ENCODE measurements at regions not wholly inside any gene's neighbourhood (a gene's known extent, or its start where the extent isn't known, plus 50 kb on each side); places are given as distances from the start of the nearest gene placed in this dataset.
"Not testable (repeated sequence)": the region's sequence is repeated elsewhere in the genome, so short reads cannot be mapped to it uniquely, and the experiment has no call there.

DNA sequence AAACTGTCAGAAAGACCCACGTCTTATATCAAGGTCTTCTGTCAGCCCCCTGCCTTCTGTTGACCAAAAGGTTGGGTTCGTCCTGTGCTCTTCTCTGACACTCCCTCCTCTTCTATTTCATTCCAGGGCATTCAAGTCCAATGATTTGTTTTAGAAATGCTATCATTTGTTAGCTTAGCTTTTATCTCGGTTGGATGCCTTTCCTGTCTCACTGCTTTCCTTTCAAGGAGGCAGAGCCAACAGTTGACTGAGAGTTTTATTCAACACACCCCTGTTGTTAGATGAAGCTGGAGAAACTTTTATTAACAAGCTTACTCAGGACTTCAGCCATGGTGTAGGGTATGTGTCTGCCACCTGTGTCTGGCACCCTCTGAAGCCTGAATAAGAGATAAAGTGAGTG, 112.0 kb upstream of the SLC7A14 start:
- Mint-ChIP-seq H3K27me3 (peaks cover 11% of the 10 kb centered on the region), H3K9me3 (no peaks in the 10 kb centered on the region), H3K4me1 (no peaks in the 10 kb centered on the region), H3K36me3 (no peaks in the 10 kb centered on the region), H3K4me3 (no peak overlapping the region), H3K27ac (no peak overlapping the region)
- ATAC-seq, result no peak

DNA sequence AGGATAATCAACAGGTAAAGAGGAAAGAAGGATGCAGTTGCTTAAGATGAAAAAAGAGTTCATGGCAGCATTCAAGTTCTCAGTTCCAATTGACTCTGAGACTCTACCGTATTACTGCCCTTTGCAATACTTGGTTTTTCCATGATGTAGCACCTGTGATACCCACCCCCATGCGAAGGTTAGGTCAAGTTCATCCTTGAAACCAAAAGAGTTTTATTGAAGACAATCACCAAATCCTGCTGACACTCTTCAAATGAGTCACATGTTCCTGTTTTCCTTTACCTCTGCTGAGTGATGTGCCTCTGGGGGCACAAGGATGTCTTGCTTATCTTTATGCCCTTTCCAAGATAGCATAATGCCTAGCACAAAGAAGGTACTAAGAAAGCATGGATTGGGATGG, 111.3 kb upstream of the SLC7A14 start:
- H3K36me3 Mint-ChIP-seq, result no peaks in the 10 kb centered on the region
- H3K4me1 Mint-ChIP-seq, result no peaks in the 10 kb centered on the region
- H3K9me3 Mint-ChIP-seq, result no peaks in the 10 kb centered on the region
- no peak overlapping the region for H3K4me3 Mint-ChIP-seq
- peak; percentile 47 for ATAC-seq
- peaks cover 3% of the 10 kb centered on the region for H3K27me3 Mint-ChIP-seq
- H3K27ac Mint-ChIP-seq, result no peak overlapping the region

DNA sequence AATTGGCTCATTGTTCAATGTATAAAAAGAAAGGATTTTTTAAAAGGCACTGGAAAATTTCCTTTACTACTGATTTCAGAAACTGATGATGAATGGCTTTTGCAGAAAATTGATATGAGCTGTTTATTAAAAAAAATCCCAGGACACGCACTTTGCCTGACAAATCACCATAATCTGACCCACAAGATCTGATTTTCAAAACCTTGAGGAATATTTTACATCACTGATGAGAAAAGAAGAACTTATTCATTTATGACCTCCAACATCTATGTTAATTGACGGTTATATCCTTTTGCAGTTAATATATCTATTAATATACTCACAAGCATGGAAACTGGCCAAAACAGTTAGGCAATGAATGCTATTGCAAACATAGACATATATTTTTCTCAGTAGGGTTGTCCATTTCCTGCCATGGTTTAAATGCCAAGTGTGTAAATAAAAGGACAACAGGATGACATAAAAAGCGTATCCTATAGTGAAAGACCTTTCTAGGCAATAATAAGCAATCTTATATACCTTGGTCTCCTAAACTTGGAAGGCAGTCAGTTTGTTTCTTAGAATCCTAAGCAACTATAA, 109.7 kb upstream of the SLC7A14 start:
- no peaks in the 10 kb centered on the region for H3K4me1 Mint-ChIP-seq
- no peak for ATAC-seq
- H3K27ac Mint-ChIP-seq, result no peak overlapping the region
- no peaks in the 10 kb centered on the region for H3K9me3 Mint-ChIP-seq
- H3K36me3 Mint-ChIP-seq, result no peaks in the 10 kb centered on the region
- no peaks in the 10 kb centered on the region for H3K27me3 Mint-ChIP-seq
- H3K4me3 Mint-ChIP-seq, result no peak overlapping the region

DNA sequence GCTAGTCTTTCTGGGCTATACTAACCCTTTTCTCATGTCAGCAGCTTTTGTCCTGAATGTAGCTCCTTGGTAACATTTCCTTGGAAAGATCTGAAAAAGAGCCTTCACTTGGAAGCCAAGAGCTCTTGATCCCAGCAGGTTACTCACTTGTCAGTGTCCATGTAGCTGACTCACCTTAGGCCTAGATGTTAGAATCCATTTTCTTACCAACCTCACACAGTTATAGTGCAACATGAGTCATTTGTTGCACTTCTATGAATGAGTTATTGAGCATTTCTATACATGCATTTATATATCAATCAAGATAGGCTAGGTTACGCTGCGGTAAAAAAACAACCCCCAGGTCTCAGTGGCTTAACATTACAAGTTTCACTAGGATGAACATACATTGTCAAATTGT, 106.8 kb upstream of the SLC7A14 start:
- H3K27ac Mint-ChIP-seq, result no peak overlapping the region

DNA sequence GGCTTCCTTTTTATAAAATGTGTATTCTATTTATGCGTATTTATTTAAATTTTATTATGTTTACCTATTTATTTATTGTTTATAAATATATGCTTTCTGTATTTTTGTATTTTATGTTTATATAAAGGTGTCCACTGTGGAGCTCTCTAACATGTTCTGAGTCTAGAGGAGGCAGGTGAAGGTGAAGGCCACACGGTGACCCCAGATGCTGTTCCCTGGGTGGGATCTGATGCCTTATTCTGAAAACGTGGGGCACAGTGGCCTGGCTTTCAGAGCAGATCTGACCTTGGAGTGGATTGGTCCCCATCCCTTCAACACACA, 104.7 kb upstream of the SLC7A14 start:
- Mint-ChIP-seq H3K27me3 (no peaks in the 10 kb centered on the region), H3K9me3 (no peaks in the 10 kb centered on the region), H3K4me3 (no peak overlapping the region), H3K36me3 (no peaks in the 10 kb centered on the region), H3K27ac (no peak overlapping the region), H3K4me1 (no peaks in the 10 kb centered on the region)
- ATAC-seq, result no peak

More for the DNA sequence above, 106.8 kb upstream of the SLC7A14 start:
- ATAC-seq, result no peak
- Mint-ChIP-seq H3K9me3 (no peaks in the 10 kb centered on the region), H3K36me3 (no peaks in the 10 kb centered on the region), H3K4me3 (no peak overlapping the region), H3K4me1 (no peaks in the 10 kb centered on the region), H3K27me3 (no peaks in the 10 kb centered on the region)

DNA sequence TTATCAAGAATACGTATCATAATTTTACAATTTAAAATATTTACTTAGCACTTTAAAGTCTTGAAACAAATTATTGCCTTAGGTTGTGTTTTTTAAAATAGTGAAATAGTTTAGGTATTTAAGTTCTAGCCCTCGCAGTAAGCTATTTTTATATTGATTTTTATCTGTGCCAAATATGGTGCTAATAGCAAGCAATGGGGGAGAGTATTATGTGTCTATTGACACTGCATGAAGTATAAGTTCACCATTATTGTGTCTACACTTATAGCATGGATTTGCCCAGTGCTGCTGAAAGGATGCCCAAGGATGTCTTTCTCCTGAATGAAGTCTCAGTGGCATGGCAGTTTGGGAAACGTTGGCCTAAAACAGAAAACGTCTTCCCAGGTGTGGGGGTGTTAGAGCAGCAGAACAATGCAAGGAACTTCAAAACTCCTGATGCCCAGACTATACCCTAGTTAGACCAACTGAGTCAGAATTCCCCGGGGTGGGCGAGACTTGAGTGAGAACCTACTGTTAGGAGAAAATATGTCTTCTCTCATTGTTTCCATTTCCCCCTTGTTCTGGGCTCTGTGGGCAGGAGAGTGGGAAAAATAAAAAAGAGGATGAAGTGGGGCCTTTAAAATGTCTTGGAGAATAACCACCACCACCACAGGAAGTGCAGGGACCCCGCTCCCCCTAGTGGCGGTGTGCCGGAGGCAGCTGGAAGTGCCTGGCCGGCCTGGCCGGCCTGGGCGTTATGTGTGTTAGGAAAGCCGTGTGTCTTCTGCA, 104.2 kb upstream of the SLC7A14 start:
- no peaks in the 10 kb centered on the region for H3K4me1 Mint-ChIP-seq
- H3K27ac Mint-ChIP-seq, result no peak overlapping the region
- H3K9me3 Mint-ChIP-seq, result no peaks in the 10 kb centered on the region
- H3K27me3 Mint-ChIP-seq, result no peaks in the 10 kb centered on the region
- H3K4me3 Mint-ChIP-seq, result no peak overlapping the region
- peak; percentile 68 for ATAC-seq
- H3K36me3 Mint-ChIP-seq, result no peaks in the 10 kb centered on the region

DNA sequence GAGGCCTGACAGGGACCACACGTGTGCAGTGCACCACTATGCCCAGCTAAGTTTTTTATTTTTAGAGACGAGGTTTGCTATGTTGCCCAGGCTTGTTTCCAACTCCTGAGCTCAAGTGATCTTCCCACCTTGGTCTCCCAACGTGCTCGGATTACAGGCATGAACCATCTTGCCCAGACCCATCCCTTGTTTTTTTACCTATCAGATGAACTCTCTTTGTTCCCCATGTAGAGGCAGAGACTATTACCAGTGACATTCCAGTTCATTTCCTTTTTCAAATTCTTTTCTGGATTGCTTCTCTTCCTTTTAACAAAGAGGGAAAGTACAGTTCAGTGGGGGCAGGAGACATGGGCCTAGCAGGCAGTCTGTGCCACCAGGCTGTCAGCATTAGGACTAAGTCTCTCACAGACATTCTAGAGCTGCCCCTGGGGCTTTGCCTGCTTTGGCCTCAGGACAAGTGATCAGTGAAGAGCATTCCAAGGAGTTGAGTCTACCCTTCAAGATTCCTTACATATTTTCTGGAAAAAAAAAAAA, 103.5 kb upstream of the SLC7A14 start:
- Mint-ChIP-seq H3K4me1 (no peaks in the 10 kb centered on the region), H3K36me3 (no peaks in the 10 kb centered on the region), H3K9me3 (no peaks in the 10 kb centered on the region), H3K27ac (no peak overlapping the region), H3K27me3 (no peaks in the 10 kb centered on the region), H3K4me3 (no peak overlapping the region)
- ATAC-seq, result no peak

DNA sequence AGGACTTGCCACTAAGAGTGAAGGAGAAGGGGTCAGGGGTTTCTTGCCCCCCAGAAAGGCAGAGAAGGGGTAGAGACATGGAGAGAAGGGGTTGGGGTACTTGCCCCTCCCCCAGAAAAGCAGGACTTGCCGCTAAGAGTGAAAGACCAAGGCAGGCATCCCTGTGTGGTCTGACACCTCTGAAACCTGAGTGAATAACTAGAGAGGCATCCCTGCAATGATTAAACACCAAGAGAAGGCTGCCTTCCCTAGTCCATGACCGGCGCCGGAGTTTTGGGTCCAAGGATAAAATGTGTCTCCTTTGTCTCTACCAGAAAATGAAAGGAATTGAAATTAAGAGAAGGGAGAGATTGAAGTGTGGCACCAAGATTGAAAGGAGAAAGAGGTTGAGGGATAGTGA, 102.3 kb upstream of the SLC7A14 start:
- not testable (repeated sequence) for H3K9me3 Mint-ChIP-seq, H3K36me3 Mint-ChIP-seq, H3K27ac Mint-ChIP-seq, H3K4me1 Mint-ChIP-seq, ATAC-seq, H3K27me3 Mint-ChIP-seq, H3K4me3 Mint-ChIP-seq

DNA sequence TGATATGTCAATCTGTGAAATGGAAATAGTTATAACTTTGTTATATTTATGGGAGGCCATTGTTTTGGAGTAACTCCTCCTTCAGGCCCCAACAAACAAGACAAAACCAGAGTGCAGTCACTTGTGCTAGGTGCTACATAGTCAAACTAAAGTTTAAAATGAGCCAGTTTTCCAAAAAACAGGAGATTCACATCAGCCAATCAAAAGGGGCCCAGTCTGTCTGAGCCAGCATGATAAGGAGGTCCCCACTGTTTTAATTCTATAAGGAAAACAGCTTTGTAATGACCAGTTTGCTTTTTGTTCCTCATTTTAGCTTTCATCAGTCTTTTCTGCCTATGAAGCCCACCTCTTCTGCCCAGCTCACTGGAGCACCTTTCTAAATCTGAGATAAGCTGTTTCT, 94.7 kb upstream of the SLC7A14 start:
- H3K27ac Mint-ChIP-seq, result no peak overlapping the region
- no peak overlapping the region for H3K4me3 Mint-ChIP-seq
- peaks cover 20% of the 10 kb centered on the region for H3K27me3 Mint-ChIP-seq
- no peaks in the 10 kb centered on the region for H3K9me3 Mint-ChIP-seq
- ATAC-seq, result no peak
- no peaks in the 10 kb centered on the region for H3K36me3 Mint-ChIP-seq
- no peaks in the 10 kb centered on the region for H3K4me1 Mint-ChIP-seq

DNA sequence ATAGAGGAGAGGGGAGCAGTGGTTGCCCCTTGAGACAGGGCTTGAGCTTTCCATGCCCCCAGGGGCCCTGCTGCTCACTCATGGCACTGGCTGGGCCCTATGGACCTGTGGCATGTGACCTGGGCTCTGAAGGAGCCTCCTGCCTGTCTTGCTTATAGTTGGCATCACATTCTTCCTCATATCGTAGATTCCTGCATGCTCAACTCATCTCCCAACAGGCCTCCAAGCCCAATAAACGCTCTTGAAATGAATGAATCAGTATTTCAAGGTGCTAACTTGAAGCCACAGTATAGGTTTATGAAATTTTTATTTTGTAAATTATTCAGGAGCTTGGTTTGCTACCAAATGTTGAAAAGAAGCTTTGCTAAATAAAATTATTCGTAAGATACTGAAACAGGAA, 93.3 kb upstream of the SLC7A14 start:
- H3K36me3 Mint-ChIP-seq, result no peaks in the 10 kb centered on the region
- H3K27ac Mint-ChIP-seq, result no peak overlapping the region
- no peak overlapping the region for H3K4me3 Mint-ChIP-seq
- H3K9me3 Mint-ChIP-seq, result no peaks in the 10 kb centered on the region
- H3K27me3 Mint-ChIP-seq, result peaks cover 20% of the 10 kb centered on the region
- H3K4me1 Mint-ChIP-seq, result no peaks in the 10 kb centered on the region
- ATAC-seq, result no peak

DNA sequence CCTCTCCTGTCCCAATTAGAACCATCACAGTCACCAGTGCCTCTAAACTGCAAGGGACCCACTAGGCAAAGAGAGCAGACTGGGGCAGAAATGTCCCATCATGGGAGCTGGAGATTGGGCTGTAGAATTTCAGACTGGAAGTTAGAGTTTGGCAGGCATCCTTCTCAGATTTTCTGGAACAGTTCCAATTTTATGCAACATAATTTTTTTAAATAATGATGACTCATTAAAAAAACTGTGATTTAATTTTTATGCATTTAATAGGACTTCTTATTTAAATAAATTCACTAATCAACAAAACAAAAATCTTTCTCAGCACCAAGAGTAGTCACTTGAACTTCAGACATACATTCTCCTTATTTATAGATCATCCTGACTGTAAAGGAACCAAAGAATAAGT, 84.6 kb upstream of the SLC7A14 start:
- no peak overlapping the region for H3K4me3 Mint-ChIP-seq
- H3K4me1 Mint-ChIP-seq, result no peaks in the 10 kb centered on the region
- peaks cover 19% of the 10 kb centered on the region for H3K27me3 Mint-ChIP-seq
- peaks cover 3% of the 10 kb centered on the region for H3K9me3 Mint-ChIP-seq
- no peak for ATAC-seq
- no peak overlapping the region for H3K27ac Mint-ChIP-seq
- H3K36me3 Mint-ChIP-seq, result no peaks in the 10 kb centered on the region

DNA sequence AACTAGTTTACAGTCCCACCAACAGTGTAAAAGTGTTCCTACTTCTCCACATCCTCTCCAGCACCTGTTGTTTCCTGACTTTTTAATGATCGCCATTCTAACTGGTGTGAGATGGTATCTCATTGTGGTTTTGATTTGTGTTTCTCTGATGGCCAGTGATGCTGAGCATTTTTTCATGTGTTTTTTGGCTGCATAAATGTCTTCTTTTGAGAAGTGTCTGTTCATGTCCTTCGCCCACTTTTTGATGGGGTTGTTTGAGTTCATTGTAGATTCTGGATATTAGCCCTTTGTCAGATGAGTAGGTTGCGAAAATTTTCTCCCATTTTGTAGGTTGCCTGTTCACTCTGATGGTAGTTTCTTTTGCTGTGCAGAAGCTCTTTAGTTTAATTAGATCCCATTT, 77.1 kb upstream of the SLC7A14 start:
- H3K4me3 Mint-ChIP-seq, H3K27me3 Mint-ChIP-seq, ATAC-seq, H3K27ac Mint-ChIP-seq, H3K9me3 Mint-ChIP-seq, H3K36me3 Mint-ChIP-seq, H3K4me1 Mint-ChIP-seq: not testable (repeated sequence)

DNA sequence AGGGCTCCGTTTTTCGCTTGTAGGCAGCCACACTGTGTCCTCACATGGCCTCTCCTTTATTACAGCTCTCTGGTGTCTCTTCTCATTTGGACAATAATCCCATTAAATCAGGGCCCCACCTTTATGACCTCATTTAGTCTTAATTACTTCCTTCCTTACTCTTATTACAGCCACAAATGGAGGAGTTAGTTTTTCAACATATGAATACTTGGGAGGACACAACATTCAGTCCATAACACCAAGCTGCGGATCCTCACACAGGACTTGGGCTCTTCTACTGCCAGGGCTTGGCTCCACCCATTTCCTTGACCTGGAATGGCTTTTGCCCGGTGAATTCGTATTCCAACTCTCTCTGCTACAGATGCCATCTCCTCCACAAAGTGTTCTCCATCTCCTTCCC, 74.3 kb upstream of the SLC7A14 start:
- ATAC-seq, result no peak
- H3K4me1 Mint-ChIP-seq, result no peaks in the 10 kb centered on the region
- H3K36me3 Mint-ChIP-seq, result no peaks in the 10 kb centered on the region
- no peak overlapping the region for H3K27ac Mint-ChIP-seq
- no peaks in the 10 kb centered on the region for H3K9me3 Mint-ChIP-seq
- H3K4me3 Mint-ChIP-seq, result no peak overlapping the region
- peaks cover 4% of the 10 kb centered on the region for H3K27me3 Mint-ChIP-seq

DNA sequence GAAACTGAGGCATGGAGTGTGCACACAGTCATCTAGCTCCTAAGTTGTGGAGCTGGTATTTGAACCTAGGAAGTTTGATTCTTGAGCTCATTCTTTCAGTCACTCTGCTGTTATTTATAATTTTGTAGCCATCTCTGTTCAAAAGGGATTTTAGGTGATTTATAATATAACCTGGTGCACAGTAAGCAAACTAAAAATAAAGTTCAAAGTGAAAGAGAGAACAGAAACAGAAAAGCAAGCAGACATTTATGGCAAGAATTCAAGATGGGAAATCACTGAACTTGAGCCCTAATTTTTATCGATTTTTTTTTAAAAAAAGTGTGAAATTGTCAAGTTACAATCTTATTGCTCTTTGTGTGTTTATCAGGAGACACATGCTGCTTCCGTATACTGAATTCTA, 71.4 kb upstream of the SLC7A14 start:
- Mint-ChIP-seq H3K36me3 (no peaks in the 10 kb centered on the region), H3K27ac (no peak overlapping the region), H3K27me3 (peaks cover 20% of the 10 kb centered on the region), H3K4me3 (no peak overlapping the region), H3K9me3 (no peaks in the 10 kb centered on the region), H3K4me1 (no peaks in the 10 kb centered on the region)
- ATAC-seq, result no peak

DNA sequence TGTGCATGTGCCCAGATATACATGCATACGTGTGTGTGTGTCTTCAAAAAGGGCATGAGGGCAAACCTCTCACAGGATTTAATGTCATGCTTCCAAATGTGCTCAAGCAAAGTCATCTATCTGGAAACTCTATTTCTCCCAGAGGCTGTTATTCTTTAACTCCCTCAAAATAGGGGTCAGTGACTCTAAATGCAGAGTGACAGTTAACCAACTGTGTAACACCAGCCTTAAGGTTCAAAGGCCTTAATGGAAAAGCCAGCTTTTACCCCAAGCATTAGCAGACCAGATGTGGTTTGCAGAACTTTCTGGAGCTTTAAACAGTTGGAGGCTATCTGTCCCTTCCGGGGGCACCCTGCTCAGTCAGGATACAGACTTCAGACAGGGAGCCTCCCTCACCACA, 70.4 kb upstream of the SLC7A14 start:
- Mint-ChIP-seq H3K36me3 (no peaks in the 10 kb centered on the region), H3K27me3 (peaks cover 20% of the 10 kb centered on the region)
- ATAC-seq, result no peak

DNA sequence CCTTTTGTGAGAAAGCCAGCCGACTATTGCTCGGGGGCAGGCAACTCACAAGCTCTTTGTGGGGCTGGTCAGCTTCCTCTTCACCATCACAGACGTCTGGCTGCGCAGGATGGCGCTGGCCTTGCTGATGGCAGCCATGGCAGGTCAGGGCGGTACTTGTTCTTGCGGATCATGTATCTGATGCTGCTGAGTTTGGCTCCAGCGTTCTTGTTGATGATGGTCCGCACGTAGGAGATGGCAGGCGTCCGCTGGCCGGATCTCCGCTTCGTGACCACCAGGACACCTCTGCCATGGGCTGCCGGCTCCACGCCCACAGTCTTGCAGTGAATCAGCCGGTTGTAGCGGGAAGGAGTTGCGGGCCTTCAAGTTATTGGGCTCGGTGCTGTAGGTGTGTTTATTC, 67.9 kb upstream of the SLC7A14 start:
- Mint-ChIP-seq H3K9me3 (no peaks in the 10 kb centered on the region), H3K36me3 (no peaks in the 10 kb centered on the region), H3K27me3 (peaks cover 33% of the 10 kb centered on the region), H3K27ac (no peak overlapping the region), H3K4me1 (no peaks in the 10 kb centered on the region), H3K4me3 (no peak overlapping the region)
- no peak for ATAC-seq

More for the DNA sequence above, 70.4 kb upstream of the SLC7A14 start:
- Mint-ChIP-seq H3K4me3 (no peak overlapping the region), H3K27ac (no peak overlapping the region), H3K9me3 (no peaks in the 10 kb centered on the region), H3K4me1 (no peaks in the 10 kb centered on the region)

Data from stimulated activated memory B cell treated with anti-CD40 and anti-IgM and Interleukin-4, amounts not matched to agents 10 μg/mL and 1 μg/mL and 100 μg/mL, for 72 hours (primary cell).